Heart right ventricle (tissue), 16 donors: ENCODE measurements at regions not wholly inside any gene's neighbourhood (a gene's known extent, or its start where the extent isn't known, plus 50 kb on each side); places are given as distances from the start of the nearest gene placed in this dataset.

Source experiments
- ATAC-seq, 8 donors: fragments of 200-7000 bp; cut with Tn5 transposase; one replicate each; pipeline ENCODE4 v1.9.1; 2020; ENCODE audit warnings: mild to moderate bottlenecking in 8 of 8, moderate library complexity in 8 of 8, moderate number of reproducible peaks in 1 of 8
- DNase-seq, 2 donors: peaks; one replicate each; pipeline ENCODE4 v3.0.0-alpha.2; 2020
- H3K27ac ChIP-seq, 10 donors: fragments of 200-600 bp; sonication (generic) in 2 of 10; one replicate each; pipeline versions ENCODE4 v1.5.0 to v1.8.0; 2020 to 2022; ENCODE audit warnings: mild to moderate bottlenecking in 3 of 10
- H3K27me3 ChIP-seq, 7 donors: fragments of 200-600 bp; one replicate each; pipeline ENCODE4 v1.8.0; 2021 to 2022; ENCODE audit warnings: mild to moderate bottlenecking in 2 of 7
- H3K36me3 ChIP-seq, 9 donors: fragments of 200-600 bp; sonication (generic) in 1 of 9; one replicate each; pipeline versions ENCODE4 v1.5.0 to v1.8.0; 2020 to 2022; ENCODE audit warnings: mild to moderate bottlenecking in 2 of 9
- H3K4me1 ChIP-seq, 9 donors: fragments of 200-600 bp; sonication (generic) in 1 of 9; one replicate each; pipeline versions ENCODE4 v1.5.0 to v1.8.0; 2020 to 2022; ENCODE audit warnings: mild to moderate bottlenecking in 4 of 9
- H3K4me3 ChIP-seq, 10 donors: fragments of 200-600 bp; sonication (generic) in 2 of 10; one replicate each; pipeline versions ENCODE4 v1.5.0 to v1.8.0; 2020 to 2022; ENCODE audit warnings: mild to moderate bottlenecking in 7 of 10, moderate library complexity in 2 of 10
- H3K9me3 ChIP-seq, 11 donors: fragments of 200-600 bp in 10 of 11; sonication (generic) in 2 of 11; one replicate each; pipeline versions ENCODE4 v1.5.0 to v1.8.0; 2013 to 2022; ENCODE audit warnings: mild to moderate bottlenecking in 2 of 11, control low read depth in 1 of 11, moderate library complexity in 1 of 11
- WGBS, 2 donors: extraction: QIAGEN DNeasy Blood & Tissue Kit; methylation state at CpG; one replicate each; pipeline ENCODE4 v1.1.7; 2013; ENCODE audit warnings: inconsistent platforms in 1 of 2; 5-methylcytosine and 5-hydroxymethylcytosine counted together
- intact Hi-C, 10 donors: fragments of 100-400 bp; cut with DNase I; formaldehyde crosslinking; loops; one replicate each; pipeline versions ENCODE4 v1.11.1 to v1.14.2; 2022
- TF ChIP-seq, protein P1 (sequence below), 9 donors: fragments of 200-600 bp; sonication (generic) in 2 of 9; IDR thresholded peaks; one replicate each; pipeline versions ENCODE4 v1.5.0 to v1.8.0; 2021 to 2022; ENCODE audit warnings: antibody characterized with exemption in 9 of 9, mild to moderate bottlenecking in 5 of 9, moderate library complexity in 1 of 9
- donor health status: Arrhythmogenic right ventricular cardiomyopathy.
- donor health status: ischemic (EF 13 %, LVEDD 7.1; RV severe dilation, severe dysfunction).
- donor health status: healthy with polysubstance abuse.
- donor health status: DM: no; HTN: yes; CAD: no.
- donor health status: DM: no; HTN: no; CAD: no.
- donor health status: ischemic (EF 25% LVEDD 6.9; RV normal size, moderate dysfunction).
- donor health status: ischemic (EF 25% LVEDD 5.7; RV mildly dilated, moderate dysfunction).
- donor health status: healthy.
- donor health status: DM: yes; HTN: yes; CAD: no.
- donor health status: Ischemic cardiomyopathy.
- donor health status: ischemic (EF 35%, LVEDD 5.7; RV mildly dilated, moderate dysfunction).
- donor health status: nonischemic (EF 11% LVEDD 7.7; RV severe dilation, severe dysfunction).
- donor health status: DM: yes; HTN: yes; CAD: no.
- donor health status: PGD.
- donor health status: ischemic (EF 29% LVEDD 5.4; RV normal size, mild dysfunction).
- donor health status: nonischemic (EF 23%, LVEDD 6.1; RV moderate dilation, normal function).

GRCh38 chr10:56547163-56547562 lies 186.1 kb upstream of the ZWINT start:
- Histone ChIP-seq H3K4me3 (no peak overlapping the region), H3K27ac (no peak overlapping the region), H3K27me3 (no peaks in the 10 kb centered on the region), H3K4me1 (no peaks in the 10 kb centered on the region), H3K9me3 (peaks cover 0 to 5% (median 0%) of the 10 kb centered on the region in 11 donors), H3K36me3 (no peaks in the 10 kb centered on the region)
- no peak for ATAC-seq
- TF ChIP-seq, protein P1, sequence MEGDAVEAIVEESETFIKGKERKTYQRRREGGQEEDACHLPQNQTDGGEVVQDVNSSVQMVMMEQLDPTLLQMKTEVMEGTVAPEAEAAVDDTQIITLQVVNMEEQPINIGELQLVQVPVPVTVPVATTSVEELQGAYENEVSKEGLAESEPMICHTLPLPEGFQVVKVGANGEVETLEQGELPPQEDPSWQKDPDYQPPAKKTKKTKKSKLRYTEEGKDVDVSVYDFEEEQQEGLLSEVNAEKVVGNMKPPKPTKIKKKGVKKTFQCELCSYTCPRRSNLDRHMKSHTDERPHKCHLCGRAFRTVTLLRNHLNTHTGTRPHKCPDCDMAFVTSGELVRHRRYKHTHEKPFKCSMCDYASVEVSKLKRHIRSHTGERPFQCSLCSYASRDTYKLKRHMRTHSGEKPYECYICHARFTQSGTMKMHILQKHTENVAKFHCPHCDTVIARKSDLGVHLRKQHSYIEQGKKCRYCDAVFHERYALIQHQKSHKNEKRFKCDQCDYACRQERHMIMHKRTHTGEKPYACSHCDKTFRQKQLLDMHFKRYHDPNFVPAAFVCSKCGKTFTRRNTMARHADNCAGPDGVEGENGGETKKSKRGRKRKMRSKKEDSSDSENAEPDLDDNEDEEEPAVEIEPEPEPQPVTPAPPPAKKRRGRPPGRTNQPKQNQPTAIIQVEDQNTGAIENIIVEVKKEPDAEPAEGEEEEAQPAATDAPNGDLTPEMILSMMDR (IDR thresholded peaks at IDR 0.05) = no peak
- intact Hi-C loops = no loop called here
- WGBS, 2 donors = 49 to 51% methylated on average over 4 of the region's 4 CpGs
- no peak for DNase-seq

DNA sequence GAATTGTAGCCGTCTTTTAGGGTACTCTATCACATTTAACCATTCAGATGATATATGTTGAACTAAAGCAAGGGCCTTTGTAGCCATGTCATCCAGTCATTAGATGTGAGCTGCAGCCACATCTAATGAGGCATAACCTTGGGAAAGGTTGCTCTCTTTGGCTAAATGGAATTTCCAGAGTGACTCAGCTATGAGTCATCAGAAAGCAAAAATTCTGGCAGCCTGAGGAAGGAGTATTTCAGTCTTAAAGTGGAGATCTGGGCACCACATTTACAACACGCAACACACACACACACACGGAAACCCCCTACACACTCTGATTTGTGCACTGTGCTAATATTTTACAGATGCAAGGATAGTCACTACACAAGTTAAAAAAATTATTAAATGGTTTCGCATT lies 176.9 kb upstream of the ZWINT start:
- 81 to 91% methylated on average over 4 of the region's 4 CpGs for WGBS, 2 donors
- Histone ChIP-seq H3K4me3 (no peak overlapping the region), H3K27me3 (no peaks in the 10 kb centered on the region), H3K27ac (no peak overlapping the region), H3K9me3 (peaks cover 0 to 3% (median 0%) of the 10 kb centered on the region in 11 donors), H3K36me3 (no peaks in the 10 kb centered on the region), H3K4me1 (no peaks in the 10 kb centered on the region)
- no peak for DNase-seq
- peak in 2 of 8 donors; percentile 28 to 71 for ATAC-seq
- intact Hi-C loops = no loop called here
- TF ChIP-seq, protein P1 (IDR thresholded peaks at IDR 0.05) = no peak

- WGBS, 2 donors = 79 to 84% methylated on average over 3 of the region's 3 CpGs
- Histone ChIP-seq H3K4me1 (no peaks in the 10 kb centered on the region), H3K27me3 (no peaks in the 10 kb centered on the region), H3K9me3 (no peaks in the 10 kb centered on the region), H3K36me3 (no peaks in the 10 kb centered on the region), H3K4me3 (no peak overlapping the region), H3K27ac (no peak overlapping the region)
- DNase-seq (no peak), ATAC-seq (no peak)
- TF ChIP-seq, protein P1 (IDR thresholded peaks at IDR 0.05) = no peak
- intact Hi-C loops = no loop called here
Observed at GRCh38 chr10:56522166-56522565, 161.1 kb upstream of the ZWINT start.

DNA sequence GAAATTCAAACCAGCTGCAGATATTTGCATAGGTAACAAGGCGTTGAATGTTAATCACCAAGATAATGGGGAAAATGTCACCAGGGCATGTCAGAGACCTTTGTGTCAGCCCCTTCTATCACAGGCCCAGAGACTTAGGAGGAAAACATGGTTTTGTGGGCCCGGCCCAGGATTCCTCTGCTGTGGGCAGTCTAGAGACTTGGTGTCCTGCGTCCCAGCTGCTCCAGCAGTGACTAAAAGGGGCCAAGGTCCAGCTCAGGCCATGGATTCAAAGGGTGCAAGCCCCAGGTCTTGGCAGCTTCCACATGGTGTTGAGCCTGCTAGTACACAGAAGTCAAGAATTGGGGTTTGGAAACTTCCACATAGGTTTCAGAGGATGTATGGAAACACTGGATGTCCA lies 147.5 kb upstream of the ZWINT start:
- Histone ChIP-seq H3K27me3 (no peaks in the 10 kb centered on the region), H3K27ac (no peak overlapping the region), H3K9me3 (peaks cover 0 to 6% (median 0%) of the 10 kb centered on the region in 11 donors), H3K4me1 (no peaks in the 10 kb centered on the region), H3K4me3 (no peak overlapping the region), H3K36me3 (no peaks in the 10 kb centered on the region)
- 79 to 80% methylated on average over 3 of the region's 3 CpGs for WGBS, 2 donors
- ATAC-seq (no peak), DNase-seq (no peak)
- TF ChIP-seq, protein P1 (IDR thresholded peaks at IDR 0.05) = no peak
- intact Hi-C loops = no loop called here
